K562 (cell line): ENCODE measurements at regions not wholly inside any gene's neighbourhood (a gene's known extent, or its start where the extent isn't known, plus 50 kb on each side); places are given as distances from the start of the nearest gene placed in this dataset.

Experiments
- ATAC-seq: fragments of 200-7000 bp; cut with Tn5 transposase; 3 replicates; pipeline ENCODE4 v1.9.1; 2020; ENCODE audit warnings: moderate library complexity
- BruUV-seq: library from RNA; stranded (reverse); fragments of 400-500 nt; replicated peaks from 2 replicates; lab custom pipeline; 2021; lab: Mats Ljungman, UMichigan
- CTCF ChIA-PET: fragments of 300-600 bp; formaldehyde crosslinking; extraction: SDS; loops from one replicate; lab custom pipeline; 2021; ENCODE audit warnings: low intra/inter-chr PET ratio; lab: Yijun Ruan, JAX
- POLR2A ChIA-PET: fragments of 300-600, 350-650 bp; sonication (Branson Sonifier 250); formaldehyde crosslinking; extraction: SDS; loops from one replicate; lab custom pipeline; 2021; ENCODE audit warnings: antibody characterized with exemption, inconsistent platforms; lab: Yijun Ruan, JAX
- DNase-seq, 4 experiments: peaks; one replicate each; pipeline versions ENCODE4 v3.0.0 to v3.0.0-alpha.2; 2011 to 2018; ENCODE audit warnings: low spot score in 3 of 4, mixed read lengths in 3 of 4; ENCODE audit errors: extremely low read depth in 1 of 4
- FAIRE-seq: peaks from 2 replicates; lab custom pipeline; 2011; peaks lifted over from hg19 to GRCh38; lab: Jason Lieb, UNC
- H2AFZ ChIP-seq: 2 replicates; pipeline ENCODE4 v1.6.0; 2011; ENCODE audit warnings: low read depth, low read length, control low read depth, inconsistent platforms
- H3K27ac ChIP-seq: fragments of 200-600 bp; 3 replicates; pipeline ENCODE4 v1.8.0; 2011; ENCODE audit warnings: low read depth, mild to moderate bottlenecking, control low read depth, inconsistent platforms, low read length, moderate library complexity, mixed read lengths; ENCODE audit errors: extremely low read depth
- H3K27me3 ChIP-seq, 2 experiments: fragments of 300-600 bp in 1 of 2; 2 replicates in 1 of 2; 3 replicates in 1 of 2; pipeline versions ENCODE4 v1.6.0 to v1.8.0; 2011; ENCODE audit warnings: inconsistent platforms in 2 of 2, low read length in 2 of 2, mild to moderate bottlenecking in 1 of 2, mixed read lengths in 1 of 2, moderate library complexity in 1 of 2; ENCODE audit not compliant: control insufficient read depth in 2 of 2, insufficient read depth in 2 of 2
- H3K36me3 ChIP-seq: fragments of 300-600 bp; 3 replicates; pipeline ENCODE4 v1.8.0; 2011; ENCODE audit warnings: mild to moderate bottlenecking, low read length, inconsistent platforms; ENCODE audit not compliant: control insufficient read depth, insufficient read depth
- H3K4me1 ChIP-seq, 2 experiments: fragments of 200-600 bp in 1 of 2; replicated peaks in 1 of 2; 2 replicates in 1 of 2; 3 replicates in 1 of 2; pipeline versions ENCODE4 v1.5.1 to v1.8.0; 2011; ENCODE audit warnings: inconsistent platforms in 2 of 2, low read length in 2 of 2, mild to moderate bottlenecking in 1 of 2, mixed read lengths in 1 of 2, moderate library complexity in 1 of 2; ENCODE audit not compliant: control insufficient read depth in 2 of 2, insufficient read depth in 2 of 2
- H3K4me2 ChIP-seq: 2 replicates; pipeline ENCODE4 v1.6.1; 2011; ENCODE audit warnings: low read length, control low read depth, inconsistent platforms, mixed read lengths; ENCODE audit not compliant: insufficient read depth
- H3K4me3 ChIP-seq: fragments of 200-600 bp; sonication (generic), shearing (Covaris generic); 2 replicates; pipeline ENCODE4 v1.5.1; 2016; ENCODE audit warnings: control low read depth, inconsistent platforms
- H3K79me2 ChIP-seq: fragments of 200-600 bp; 3 replicates; pipeline ENCODE4 v1.8.0; 2011; ENCODE audit warnings: low read length, inconsistent platforms; ENCODE audit not compliant: control insufficient read depth, insufficient read depth
- H3K9ac ChIP-seq, 2 experiments: 2 replicates each; pipeline versions ENCODE4 v1.6.0 to v1.6.1; 2011; ENCODE audit warnings: low read depth in 2 of 2, low read length in 2 of 2, control low read depth in 1 of 2, inconsistent platforms in 1 of 2, mild to moderate bottlenecking in 1 of 2, mixed read lengths in 1 of 2; ENCODE audit not compliant: insufficient read depth in 1 of 2
- H3K9me1 ChIP-seq: one replicate; pipeline ENCODE4 v1.6.0; 2011; ENCODE audit warnings: inconsistent platforms, mild to moderate bottlenecking, low read length, moderate library complexity; ENCODE audit not compliant: control insufficient read depth, insufficient read depth
- H3K9me3 ChIP-seq: replicated peaks from 2 replicates; pipeline ENCODE4 v1.5.1; 2011; ENCODE audit warnings: low read depth, low read length, inconsistent platforms; ENCODE audit not compliant: control insufficient read depth, insufficient read depth
- H4K20me1 ChIP-seq: replicated peaks from 2 replicates; pipeline ENCODE4 v1.6.1; 2011; ENCODE audit warnings: low read length, inconsistent platforms, mixed read lengths; ENCODE audit not compliant: control insufficient read depth, insufficient read depth
- GATA2 ChIP-seq: sonication (generic); formaldehyde crosslinking; IDR thresholded peaks from 2 replicates; pipeline ENCODE4 v1.4.0; 2020; ENCODE audit warnings: mild to moderate bottlenecking, missing genetic modification reagents
- IRF2 ChIP-seq: sonication (generic); formaldehyde crosslinking; IDR thresholded peaks from 2 replicates; pipeline ENCODE4 v1.8.1; 2022; ENCODE audit warnings: mild to moderate bottlenecking, missing genetic modification reagents
- IRF9 ChIP-seq: fragments of 450-650 bp; IDR thresholded peaks from 2 replicates; pipeline ENCODE4 v1.6.1; 2016; ENCODE audit warnings: missing biosample characterization, missing genetic modification characterization
- SIN3A ChIP-seq, 2 experiments: fragments of 150-350 bp in 1 of 2; IDR thresholded peaks; 2 replicates each; pipeline ENCODE4 v1.6.1; 2011 to 2016; ENCODE audit warnings: borderline replicate concordance in 2 of 2, low read depth in 2 of 2, low read length in 2 of 2, mild to moderate bottlenecking in 2 of 2, moderate library complexity in 2 of 2; ENCODE audit not compliant: control insufficient read depth in 1 of 2
- SMAD1 ChIP-seq: fragments of 150-350 bp; IDR thresholded peaks from 2 replicates; pipeline ENCODE4 v1.6.1; 2014; ENCODE audit warnings: low read length, low read depth; ENCODE audit not compliant: partially characterized antibody
- WGBS: fragments of 100-300 bp; shearing (Covaris generic); methylation state at CpG from one replicate; pipeline ENCODE4 v1.1.6; 2016; ENCODE audit warnings: low coverage, mixed read lengths; ENCODE audit not compliant: insufficient coverage; ENCODE audit errors: missing lambda C conversion rate; 5-methylcytosine and 5-hydroxymethylcytosine counted together
- in situ Hi-C: fragments of 300-500 bp; cut with MboI; formaldehyde crosslinking; loops from 4 replicates; pipeline ENCODE4 v1.15.0; 2018; ENCODE audit warnings: inconsistent platforms, mixed read lengths
- intact Hi-C: fragments of 100-400 bp; cut with micrococcal nuclease; formaldehyde crosslinking; loops from 2 replicates; pipeline ENCODE4 v1.14.2; 2022
- TF ChIP-seq, protein P1 (sequence below): fragments of 250-450 bp; sonication (Bioruptor Pico); IDR thresholded peaks from 2 replicates; pipeline ENCODE4 v1.5.0; 2021; ENCODE audit warnings: mild to moderate bottlenecking, borderline replicate concordance
- TF ChIP-seq, protein P2 (sequence below): fragments of 250-450 bp; sonication (Bioruptor Pico); IDR thresholded peaks from 2 replicates; pipeline ENCODE4 v1.8.0; 2021; ENCODE audit warnings: moderate library complexity, mild to moderate bottlenecking, inconsistent platforms
- TF ChIP-seq, protein P3 (sequence below): fragments of 450-650 bp; IDR thresholded peaks from 2 replicates; pipeline ENCODE4 v1.6.1; 2016; ENCODE audit warnings: borderline replicate concordance

DNA sequence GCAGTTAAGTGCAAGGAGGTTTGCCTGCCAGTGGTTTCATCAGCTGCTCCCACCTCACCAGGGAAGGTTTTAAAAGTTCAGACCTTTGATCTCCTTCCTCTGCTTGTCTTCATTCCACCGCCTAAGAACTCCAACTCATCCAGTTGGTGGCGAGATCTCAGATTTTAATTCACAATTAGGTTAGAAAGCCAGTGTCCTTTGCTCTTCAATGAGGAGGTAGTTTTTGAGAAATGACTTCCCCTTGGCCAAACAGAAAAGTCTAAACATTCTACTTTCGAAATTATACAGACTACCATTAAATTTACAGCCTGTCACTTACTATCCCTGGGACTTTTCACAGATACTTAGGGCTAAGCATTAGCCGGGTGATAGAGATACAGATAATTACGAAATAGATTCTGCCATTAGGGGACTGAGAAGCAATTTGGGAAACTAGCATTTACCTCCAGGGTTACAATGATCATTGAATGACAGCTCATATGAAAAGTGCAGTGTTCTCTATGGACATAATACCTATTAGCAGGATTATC, 513.4 kb upstream of the GHITM start:
- H3K9me3 ChIP-seq: no peaks in the 10 kb centered on the region; the same call in 1 of the 2 replicates
- no peaks in the 10 kb centered on the region for H4K20me1 ChIP-seq
- POLR2A ChIA-PET: no interaction called here
- intact Hi-C loops (no loop called here), in situ Hi-C loops (no loop called here)
- no peak overlapping the region for H3K4me2 ChIP-seq
- FAIRE-seq (no peak), ATAC-seq (no peak), DNase-seq (no peak)
- WGBS: 0% methylated on average over 5 of the region's 5 CpGs
- no peaks in the 10 kb centered on the region for H3K79me2 ChIP-seq
- H3K9ac ChIP-seq: no peak overlapping the region
- no peaks in the 10 kb centered on the region for H3K36me3 ChIP-seq
- no TSS peak for BruUV-seq
- no peaks in the 10 kb centered on the region for H3K4me1 ChIP-seq
- H2AFZ ChIP-seq: no peak overlapping the region
- no peak overlapping the region for H3K4me3 ChIP-seq
- H3K27ac ChIP-seq: no peak overlapping the region
- no peaks in the 10 kb centered on the region for H3K9me1 ChIP-seq
- CTCF ChIA-PET: no interaction called here
- TF ChIP-seq IRF9 (tag): no peak
- TF ChIP-seq IRF2: no peak
- H3K27me3 ChIP-seq: no peaks in the 10 kb centered on the region

GRCh38 chr10:83632701-83633100, 506.6 kb upstream of the GHITM start:
- H3K27ac ChIP-seq: no peak overlapping the region
- H2AFZ ChIP-seq: no peak overlapping the region
- in situ Hi-C loops: no loop called here
- no TSS peak for BruUV-seq
- H4K20me1 ChIP-seq: no peaks in the 10 kb centered on the region
- intact Hi-C loops: no loop called here
- CTCF ChIA-PET: no interaction called here
- no peaks in the 10 kb centered on the region for H3K79me2 ChIP-seq
- no peaks in the 10 kb centered on the region for H3K36me3 ChIP-seq
- H3K9me1 ChIP-seq: no peaks in the 10 kb centered on the region
- H3K4me2 ChIP-seq: no peak overlapping the region
- H3K9me3 ChIP-seq: no peaks in the 10 kb centered on the region; the same call in 1 of the 2 replicates
- POLR2A ChIA-PET: no interaction called here
- ATAC-seq (no peak), FAIRE-seq (no peak), DNase-seq (no peak)
- no peaks in the 10 kb centered on the region for H3K4me1 ChIP-seq
- H3K4me3 ChIP-seq: no peak overlapping the region
- H3K9ac ChIP-seq: no peak overlapping the region
- H3K27me3 ChIP-seq: no peaks in the 10 kb centered on the region
- TF ChIP-seq, protein P1, sequence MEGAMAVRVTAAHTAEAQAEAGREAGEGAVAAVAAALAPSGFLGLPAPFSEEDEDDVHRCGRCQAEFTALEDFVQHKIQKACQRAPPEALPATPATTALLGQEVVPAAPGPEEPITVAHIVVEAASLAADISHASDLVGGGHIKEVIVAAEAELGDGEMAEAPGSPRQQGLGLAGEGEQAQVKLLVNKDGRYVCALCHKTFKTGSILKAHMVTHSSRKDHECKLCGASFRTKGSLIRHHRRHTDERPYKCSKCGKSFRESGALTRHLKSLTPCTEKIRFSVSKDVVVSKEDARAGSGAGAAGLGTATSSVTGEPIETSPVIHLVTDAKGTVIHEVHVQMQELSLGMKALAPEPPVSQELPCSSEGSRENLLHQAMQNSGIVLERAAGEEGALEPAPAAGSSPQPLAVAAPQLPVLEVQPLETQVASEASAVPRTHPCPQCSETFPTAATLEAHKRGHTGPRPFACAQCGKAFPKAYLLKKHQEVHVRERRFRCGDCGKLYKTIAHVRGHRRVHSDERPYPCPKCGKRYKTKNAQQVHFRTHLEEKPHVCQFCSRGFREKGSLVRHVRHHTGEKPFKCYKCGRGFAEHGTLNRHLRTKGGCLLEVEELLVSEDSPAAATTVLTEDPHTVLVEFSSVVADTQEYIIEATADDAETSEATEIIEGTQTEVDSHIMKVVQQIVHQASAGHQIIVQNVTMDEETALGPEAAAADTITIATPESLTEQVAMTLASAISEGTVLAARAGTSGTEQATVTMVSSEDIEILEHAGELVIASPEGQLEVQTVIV (CRISPR knock-in tag): no peak
- TF ChIP-seq, protein P2, sequence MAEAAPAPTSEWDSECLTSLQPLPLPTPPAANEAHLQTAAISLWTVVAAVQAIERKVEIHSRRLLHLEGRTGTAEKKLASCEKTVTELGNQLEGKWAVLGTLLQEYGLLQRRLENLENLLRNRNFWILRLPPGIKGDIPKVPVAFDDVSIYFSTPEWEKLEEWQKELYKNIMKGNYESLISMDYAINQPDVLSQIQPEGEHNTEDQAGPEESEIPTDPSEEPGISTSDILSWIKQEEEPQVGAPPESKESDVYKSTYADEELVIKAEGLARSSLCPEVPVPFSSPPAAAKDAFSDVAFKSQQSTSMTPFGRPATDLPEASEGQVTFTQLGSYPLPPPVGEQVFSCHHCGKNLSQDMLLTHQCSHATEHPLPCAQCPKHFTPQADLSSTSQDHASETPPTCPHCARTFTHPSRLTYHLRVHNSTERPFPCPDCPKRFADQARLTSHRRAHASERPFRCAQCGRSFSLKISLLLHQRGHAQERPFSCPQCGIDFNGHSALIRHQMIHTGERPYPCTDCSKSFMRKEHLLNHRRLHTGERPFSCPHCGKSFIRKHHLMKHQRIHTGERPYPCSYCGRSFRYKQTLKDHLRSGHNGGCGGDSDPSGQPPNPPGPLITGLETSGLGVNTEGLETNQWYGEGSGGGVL (CRISPR knock-in tag): no peak
- no peak for TF ChIP-seq SIN3A (IDR thresholded peaks at IDR 0.05; ENCODE audit: borderline replicate concordance in 2 of 2, control insufficient read depth in 1 of 2, low read depth in 2 of 2, low read length in 2 of 2)
- no peak for TF ChIP-seq GATA2 (CRISPR knock-in tag)
- TF ChIP-seq SMAD1: no peak
- TF ChIP-seq, protein P3, sequence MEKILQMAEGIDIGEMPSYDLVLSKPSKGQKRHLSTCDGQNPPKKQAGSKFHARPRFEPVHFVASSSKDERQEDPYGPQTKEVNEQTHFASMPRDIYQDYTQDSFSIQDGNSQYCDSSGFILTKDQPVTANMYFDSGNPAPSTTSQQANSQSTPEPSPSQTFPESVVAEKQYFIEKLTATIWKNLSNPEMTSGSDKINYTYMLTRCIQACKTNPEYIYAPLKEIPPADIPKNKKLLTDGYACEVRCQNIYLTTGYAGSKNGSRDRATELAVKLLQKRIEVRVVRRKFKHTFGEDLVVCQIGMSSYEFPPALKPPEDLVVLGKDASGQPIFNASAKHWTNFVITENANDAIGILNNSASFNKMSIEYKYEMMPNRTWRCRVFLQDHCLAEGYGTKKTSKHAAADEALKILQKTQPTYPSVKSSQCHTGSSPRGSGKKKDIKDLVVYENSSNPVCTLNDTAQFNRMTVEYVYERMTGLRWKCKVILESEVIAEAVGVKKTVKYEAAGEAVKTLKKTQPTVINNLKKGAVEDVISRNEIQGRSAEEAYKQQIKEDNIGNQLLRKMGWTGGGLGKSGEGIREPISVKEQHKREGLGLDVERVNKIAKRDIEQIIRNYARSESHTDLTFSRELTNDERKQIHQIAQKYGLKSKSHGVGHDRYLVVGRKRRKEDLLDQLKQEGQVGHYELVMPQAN: no peak
